Activated naive CD4-positive, alpha-beta T cell treated with anti-CD3 and anti-CD28 coated beads, Interleukin-2, amount 50 U/mL, for 16 hours (primary cell): ENCODE measurements at regions not wholly inside any gene's neighbourhood (a gene's known extent, or its start where the extent isn't known, plus 50 kb on each side); places are given as distances from the start of the nearest gene placed in this dataset.

ENCODE experiments used
- DNase-seq: peaks from one replicate; pipeline ENCODE4 v3.0.0-alpha.2; 2020

GRCh38 chr9:80586786-80587330, 1015.1 kb downstream of the TLE4 start:
- no peak for DNase-seq

GRCh38 chr9:80571953-80572352, 1000.2 kb downstream of the TLE4 start:
- no peak for DNase-seq

GRCh38 chr9:80569236-80569635, 997.5 kb downstream of the TLE4 start:
- DNase-seq = no peak

GRCh38 chr9:80561526-80561925, 989.8 kb downstream of the TLE4 start:
- no peak for DNase-seq

GRCh38 chr9:80560976-80561375, 989.2 kb downstream of the TLE4 start:
- no peak for DNase-seq

GRCh38 chr9:80557256-80557655, 985.5 kb downstream of the TLE4 start:
- DNase-seq = no peak

- DNase-seq = no peak
Measured at GRCh38 chr9:80556631-80557030, 984.9 kb downstream of the TLE4 start.

GRCh38 chr9:80555782-80556325, 984.1 kb downstream of the TLE4 start:
- no peak for DNase-seq

GRCh38 chr9:80554856-80555255, 983.1 kb downstream of the TLE4 start:
- DNase-seq = no peak

- DNase-seq = no peak
Measured at GRCh38 chr9:80554301-80554700, 982.5 kb downstream of the TLE4 start.

GRCh38 chr9:80552931-80553330, 981.2 kb downstream of the TLE4 start:
- DNase-seq = no peak

GRCh38 chr9:80550181-80550580, 978.4 kb downstream of the TLE4 start:
- no peak for DNase-seq

GRCh38 chr9:80547613-80548012, 975.8 kb downstream of the TLE4 start:
- DNase-seq = no peak

- DNase-seq = no peak
Measured at GRCh38 chr9:80540387-80540786, 968.6 kb downstream of the TLE4 start.

- DNase-seq = no peak
Measured at GRCh38 chr9:80538976-80539375, 967.2 kb downstream of the TLE4 start.

- DNase-seq = no peak
Measured at GRCh38 chr9:80522465-80522864, 950.7 kb downstream of the TLE4 start.

GRCh38 chr9:80521151-80521550, 949.4 kb downstream of the TLE4 start:
- no peak for DNase-seq

- DNase-seq = no peak
Measured at GRCh38 chr9:80520231-80520630, 948.5 kb downstream of the TLE4 start.

- no peak for DNase-seq
Measured at GRCh38 chr9:80518441-80518840, 946.7 kb downstream of the TLE4 start.

- DNase-seq = no peak
Measured at GRCh38 chr9:80516679-80517078, 944.9 kb downstream of the TLE4 start.

GRCh38 chr9:80509358-80509757, 937.6 kb downstream of the TLE4 start:
- no peak for DNase-seq

GRCh38 chr9:80507611-80508010, 935.8 kb downstream of the TLE4 start:
- DNase-seq = no peak

- DNase-seq = no peak
Measured at GRCh38 chr9:80504601-80505230, 933.0 kb downstream of the TLE4 start.

GRCh38 chr9:80503671-80504281, 932.0 kb downstream of the TLE4 start:
- no peak for DNase-seq

- no peak for DNase-seq
Measured at GRCh38 chr9:80502306-80502705, 930.5 kb downstream of the TLE4 start.
